Thyroid gland (tissue), 4 donors: ENCODE measurements at regions not wholly inside any gene's neighbourhood (a gene's known extent, or its start where the extent isn't known, plus 50 kb on each side); places are given as distances from the start of the nearest gene placed in this dataset.

Source experiments
- POLR2A ChIP-seq, 2 donors: fragments of 450-650 bp; IDR thresholded peaks; one replicate each; pipeline ENCODE4 v1.6.1; 2017; ENCODE audit warnings: antibody characterized with exemption in 2 of 2, mild to moderate bottlenecking in 2 of 2, moderate library complexity in 1 of 2
- TF ChIP-seq, protein P1 (sequence below), 6 experiments: fragments of 200-600 bp in 3 of 6; fragments of 450-650 bp in 3 of 6; sonication (generic) in 3 of 6; IDR thresholded peaks; one replicate each; pipeline ENCODE4 v1.5.1; 2016 to 2019; ENCODE audit warnings: antibody characterized with exemption in 6 of 6, mild to moderate bottlenecking in 2 of 6, inconsistent platforms in 1 of 6, moderate library complexity in 1 of 6

DNA sequence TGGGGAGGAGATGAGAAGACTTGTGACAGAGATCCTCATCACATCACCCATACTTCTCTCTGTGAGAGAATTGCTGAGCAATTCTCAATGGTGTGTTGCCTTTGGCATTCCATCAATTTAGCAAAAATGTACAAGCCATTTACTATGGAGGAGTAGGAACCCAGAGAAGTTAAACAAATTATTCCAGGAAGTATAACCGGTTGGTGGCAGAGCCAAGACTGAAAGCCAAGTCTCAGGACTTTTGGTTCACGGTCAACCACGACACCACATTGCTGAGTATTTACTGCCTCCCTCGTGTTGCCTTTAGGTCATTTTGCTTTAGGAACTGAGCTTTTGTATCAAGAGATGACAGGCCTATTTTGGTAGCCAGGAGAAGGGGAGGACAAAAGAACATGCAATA is 88.0 kb upstream of the ELMO1 start:
- TF ChIP-seq, protein P1, sequence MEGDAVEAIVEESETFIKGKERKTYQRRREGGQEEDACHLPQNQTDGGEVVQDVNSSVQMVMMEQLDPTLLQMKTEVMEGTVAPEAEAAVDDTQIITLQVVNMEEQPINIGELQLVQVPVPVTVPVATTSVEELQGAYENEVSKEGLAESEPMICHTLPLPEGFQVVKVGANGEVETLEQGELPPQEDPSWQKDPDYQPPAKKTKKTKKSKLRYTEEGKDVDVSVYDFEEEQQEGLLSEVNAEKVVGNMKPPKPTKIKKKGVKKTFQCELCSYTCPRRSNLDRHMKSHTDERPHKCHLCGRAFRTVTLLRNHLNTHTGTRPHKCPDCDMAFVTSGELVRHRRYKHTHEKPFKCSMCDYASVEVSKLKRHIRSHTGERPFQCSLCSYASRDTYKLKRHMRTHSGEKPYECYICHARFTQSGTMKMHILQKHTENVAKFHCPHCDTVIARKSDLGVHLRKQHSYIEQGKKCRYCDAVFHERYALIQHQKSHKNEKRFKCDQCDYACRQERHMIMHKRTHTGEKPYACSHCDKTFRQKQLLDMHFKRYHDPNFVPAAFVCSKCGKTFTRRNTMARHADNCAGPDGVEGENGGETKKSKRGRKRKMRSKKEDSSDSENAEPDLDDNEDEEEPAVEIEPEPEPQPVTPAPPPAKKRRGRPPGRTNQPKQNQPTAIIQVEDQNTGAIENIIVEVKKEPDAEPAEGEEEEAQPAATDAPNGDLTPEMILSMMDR (IDR thresholded peaks at IDR 0.05) = no peak
- no peak for TF ChIP-seq POLR2A (IDR thresholded peaks at IDR 0.05)
